ENCODE measurements at regions not wholly inside any gene's neighbourhood (a gene's known extent, or its start where the extent isn't known, plus 50 kb on each side); places are given as distances from the start of the nearest gene placed in this dataset.

GRCh38 chr10:24157567-24157966, 51.4 kb upstream of the KIAA1217 start:
- POLR2A ChIA-PET = no interaction called here
- intact Hi-C loops (cut with micrococcal nuclease; ENCODE audit: unreplicated experiment) = no loop called here

More at GRCh38 chr10:24157567-24157966, 51.4 kb upstream of the KIAA1217 start:
- no TSS peak for BruUV-seq (replicated peaks)
- Mint-ChIP-seq H3K4me3 (ENCODE audit: unreplicated experiment) (no peak overlapping the region), H3K27ac (ENCODE audit: unreplicated experiment) (no peak overlapping the region), H3K27me3 (ENCODE audit: insufficient read depth, unreplicated experiment) (peaks cover 10% of the 10 kb centered on the region), H3K9me3 (ENCODE audit: unreplicated experiment) (no peaks in the 10 kb centered on the region), H3K36me3 (ENCODE audit: insufficient read depth, unreplicated experiment) (no peaks in the 10 kb centered on the region), H3K4me1 (ENCODE audit: low read depth, unreplicated experiment) (no peaks in the 10 kb centered on the region)
- H3K9me3 ChIP-seq = 0 out of 2 replicates have a peak, but pooled peaks cover 3% of the 10 kb centered on the region
- no peak for TF ChIP-seq CTCF (IDR thresholded peaks at IDR 0.05; ENCODE audit: insufficient read depth in 1 of 2, low read depth in 1 of 2, low read length in 1 of 2, severe bottlenecking in 1 of 2, unreplicated experiment in 1 of 2)
- no peaks in the 10 kb centered on the region for H3K36me3 ChIP-seq (ENCODE audit: control insufficient read depth, insufficient read depth, low read length)
- H3K27me3 ChIP-seq (replicated peaks; ENCODE audit: control insufficient read depth, insufficient read depth, low read length) = no peaks in the 10 kb centered on the region
- CTCF ChIA-PET = no interaction called here
- no peak for DNase-seq
- H3K4me3 ChIP-seq (ENCODE audit: low read depth, low read length) = no peak overlapping the region
- H3K4me1 ChIP-seq = no peaks in the 10 kb centered on the region

Measured in Caco-2 (cell line).